HEK293 (cell line): ENCODE measurements at regions not wholly inside any gene's neighbourhood (a gene's known extent, or its start where the extent isn't known, plus 50 kb on each side); places are given as distances from the start of the nearest gene placed in this dataset.

Experiments used
- CTCF ChIA-PET: fragments of 350-600 bp; formaldehyde crosslinking; extraction: SDS; loops from one replicate; lab custom pipeline; 2021; ENCODE audit warnings: antibody characterized with exemption; lab: Yijun Ruan, JAX
- POLR2A ChIA-PET: fragments of 300-600 bp; formaldehyde crosslinking; extraction: SDS; loops from one replicate; lab custom pipeline; 2020; ENCODE audit warnings: antibody characterized with exemption, inconsistent platforms; lab: Yijun Ruan, JAX
- H3K27ac ChIP-seq: fragments of 200-500 bp; sonication (Bioruptor generic); 2 replicates; pipeline ENCODE4 v1.5.1; 2014; ENCODE audit warnings: low read depth, low read length, control low read depth, inconsistent platforms; ENCODE audit errors: extremely low read depth
- H3K36me3 ChIP-seq, 2 experiments: fragments of 200-500 bp in 1 of 2; sonication (Bioruptor generic) in 1 of 2; 1 replicate in 1 of 2; 2 replicates in 1 of 2; pipeline ENCODE4 v1.5.1; 2014 to 2017; ENCODE audit warnings: inconsistent platforms in 2 of 2, low read length in 2 of 2; ENCODE audit not compliant: control insufficient read depth in 2 of 2, insufficient read depth in 1 of 2
- H3K4me1 ChIP-seq: fragments of 200-500 bp; sonication (Bioruptor generic); 2 replicates; pipeline ENCODE4 v1.5.1; 2014; ENCODE audit warnings: mild to moderate bottlenecking, low read length, inconsistent platforms; ENCODE audit not compliant: control insufficient read depth, insufficient read depth
- H3K4me3 ChIP-seq: 2 replicates; pipeline ENCODE4 v1.5.1; 2011; ENCODE audit warnings: low read depth, mild to moderate bottlenecking, control low read depth, low read length, moderate library complexity
- H3K9me3 ChIP-seq: fragments of 200-500 bp; sonication (Bioruptor generic); 2 replicates; pipeline ENCODE4 v1.5.1; 2014; ENCODE audit warnings: low read depth, low read length, inconsistent platforms; ENCODE audit not compliant: control insufficient read depth, insufficient read depth
- IKZF3 ChIP-seq: fragments of 450-650 bp; IDR thresholded peaks from 2 replicates; pipeline ENCODE4 v1.5.0; 2018; ENCODE audit warnings: missing biosample characterization, mild to moderate bottlenecking, missing genetic modification characterization, moderate library complexity
- KLF10 ChIP-seq: fragments of 450-650 bp; IDR thresholded peaks from 2 replicates; pipeline ENCODE4 v1.5.1; 2018; ENCODE audit warnings: missing biosample characterization, mild to moderate bottlenecking, missing genetic modification characterization
- KLF8 ChIP-seq: fragments of 450-650 bp; formaldehyde crosslinking; IDR thresholded peaks from 2 replicates; pipeline ENCODE4 v1.5.1; 2016; ENCODE audit warnings: missing biosample characterization, missing genetic modification characterization
- MYNN ChIP-seq: fragments of 450-650 bp; formaldehyde crosslinking; IDR thresholded peaks from 2 replicates; pipeline ENCODE4 v1.5.1; 2016; ENCODE audit warnings: missing biosample characterization, missing genetic modification characterization, borderline replicate concordance
- OVOL3 ChIP-seq: fragments of 450-650 bp; formaldehyde crosslinking; IDR thresholded peaks from 2 replicates; pipeline ENCODE4 v1.5.1; 2016; ENCODE audit warnings: missing biosample characterization, missing genetic modification characterization
- PATZ1 ChIP-seq: fragments of 450-650 bp; formaldehyde crosslinking; IDR thresholded peaks from 2 replicates; pipeline ENCODE4 v1.5.1; 2016; ENCODE audit warnings: missing biosample characterization, missing genetic modification characterization
- PRDM6 ChIP-seq: fragments of 450-650 bp; formaldehyde crosslinking; IDR thresholded peaks from 2 replicates; pipeline ENCODE4 v1.5.1; 2017; ENCODE audit warnings: missing biosample characterization, missing genetic modification characterization
- SCRT2 ChIP-seq: fragments of 450-650 bp; formaldehyde crosslinking; IDR thresholded peaks from 2 replicates; pipeline ENCODE4 v1.5.1; 2016; ENCODE audit warnings: missing biosample characterization, missing genetic modification characterization
- SETDB1 ChIP-seq: IDR thresholded peaks from one replicate; pipeline ENCODE4 v1.6.1; 2017; ENCODE audit warnings: mild to moderate bottlenecking, low read length, moderate library complexity, mixed read lengths; ENCODE audit not compliant: insufficient read length
- SP3 ChIP-seq: fragments of 450-650 bp; formaldehyde crosslinking; IDR thresholded peaks from 2 replicates; pipeline ENCODE4 v1.5.1; 2016; ENCODE audit warnings: missing biosample characterization, missing genetic modification characterization
- SP7 ChIP-seq: fragments of 450-650 bp; formaldehyde crosslinking; IDR thresholded peaks from 2 replicates; pipeline ENCODE4 v1.5.1; 2016; ENCODE audit warnings: missing biosample characterization, missing genetic modification characterization
- TCF7L2 ChIP-seq: IDR thresholded peaks from 2 replicates; pipeline ENCODE4 v1.6.1; 2011; ENCODE audit warnings: low read depth, mild to moderate bottlenecking, inconsistent platforms, low read length, moderate library complexity, borderline replicate concordance
- YY1 ChIP-seq: fragments of 450-650 bp; formaldehyde crosslinking; IDR thresholded peaks from 2 replicates; pipeline ENCODE4 v1.5.1; 2018; ENCODE audit warnings: missing biosample characterization, missing genetic modification characterization
- ZBTB20 ChIP-seq: fragments of 450-650 bp; formaldehyde crosslinking; IDR thresholded peaks from 2 replicates; pipeline ENCODE4 v1.5.1; 2016; ENCODE audit warnings: missing biosample characterization, missing genetic modification characterization
- ZEB2 ChIP-seq: fragments of 450-650 bp; formaldehyde crosslinking; IDR thresholded peaks from 2 replicates; pipeline ENCODE4 v1.5.1; 2016; ENCODE audit warnings: missing biosample characterization, missing genetic modification characterization
- ZNF23 ChIP-seq: fragments of 450-650 bp; formaldehyde crosslinking; IDR thresholded peaks from 2 replicates; pipeline ENCODE4 v1.5.1; 2016; ENCODE audit warnings: missing biosample characterization, missing genetic modification characterization, borderline replicate concordance
- ZNF324 ChIP-seq: fragments of 450-650 bp; formaldehyde crosslinking; IDR thresholded peaks from 2 replicates; pipeline ENCODE4 v1.5.1; 2016; ENCODE audit warnings: missing biosample characterization, missing genetic modification characterization
- ZNF366 ChIP-seq: fragments of 450-650 bp; formaldehyde crosslinking; conservative IDR thresholded peaks from 2 replicates; pipeline ENCODE4 v1.5.1; 2016; ENCODE audit warnings: missing biosample characterization, missing genetic modification characterization
- ZNF37A ChIP-seq: fragments of 450-650 bp; IDR thresholded peaks from 2 replicates; pipeline ENCODE4 v1.5.1; 2018; ENCODE audit warnings: missing biosample characterization, missing genetic modification characterization
- ZNF416 ChIP-seq: fragments of 450-650 bp; formaldehyde crosslinking; IDR thresholded peaks from 2 replicates; pipeline ENCODE4 v1.5.1; 2016; ENCODE audit warnings: missing biosample characterization, missing genetic modification characterization
- ZNF510 ChIP-seq: fragments of 450-650 bp; formaldehyde crosslinking; IDR thresholded peaks from 2 replicates; pipeline ENCODE4 v1.5.1; 2018; ENCODE audit warnings: mild to moderate bottlenecking, missing genetic modification characterization, missing biosample characterization; ENCODE audit not compliant: insufficient replicate concordance
- ZNF571 ChIP-seq: fragments of 450-650 bp; formaldehyde crosslinking; IDR thresholded peaks from 2 replicates; pipeline ENCODE4 v1.5.0; 2017; ENCODE audit warnings: missing biosample characterization, missing genetic modification characterization
- ZNF654 ChIP-seq: fragments of 450-650 bp; formaldehyde crosslinking; IDR thresholded peaks from 2 replicates; pipeline ENCODE4 v1.5.1; 2016; ENCODE audit warnings: low read depth, missing biosample characterization, missing genetic modification characterization
- ZSCAN4 ChIP-seq: fragments of 450-650 bp; formaldehyde crosslinking; IDR thresholded peaks from 2 replicates; pipeline ENCODE4 v1.5.1; 2017; ENCODE audit warnings: missing biosample characterization, missing genetic modification characterization
- ZXDB ChIP-seq: fragments of 450-650 bp; formaldehyde crosslinking; IDR thresholded peaks from 2 replicates; pipeline ENCODE4 v1.5.1; 2016; ENCODE audit warnings: missing biosample characterization, missing genetic modification characterization

GRCh38 chr4:85127653-85128052 lies 161.2 kb upstream of the WDFY3 start (continued):
- TF ChIP-seq SP3 (no peak), ZNF510 (no peak), SP7 (tag by site-specific recombination) (no peak), SCRT2 (0 out of 2 replicates have a peak, but pooled peaks have one; percentile 21), ZNF654 (peak; percentile 27), ZBTB20 (no peak), IKZF3 (tag by site-specific recombination) (no peak), ZNF416 (tag by site-specific recombination) (no peak), ZNF23 (tag by site-specific recombination) (no peak), ZNF366 (no peak), SETDB1 (no peak), TCF7L2 (no peak)

- no peaks in the 10 kb centered on the region for H3K4me1 ChIP-seq
- H3K36me3 ChIP-seq: no peaks in the 10 kb centered on the region
- CTCF ChIA-PET: interaction anchor here (0.6 to 0.7 kb wide), 2 partner anchors 1257 to 1271 kb away, joined by 3 to 4 read pairs; no protein-coding TSS in a partner anchor
- H3K9me3 ChIP-seq: no peaks in the 10 kb centered on the region
- no peak overlapping the region for H3K27ac ChIP-seq
- POLR2A ChIA-PET: no interaction called here
- H3K4me3 ChIP-seq: no peak overlapping the region
- TF ChIP-seq PRDM6 (tag by site-specific recombination) (no peak), YY1 (tag by site-specific recombination) (no peak), ZNF324 (no peak), ZNF654 (no peak), KLF10 (tag by site-specific recombination) (no peak), MYNN (tag by site-specific recombination) (no peak), ZNF37A (no peak), ZNF571 (tag by site-specific recombination) (no peak), ZSCAN4 (tag by site-specific recombination) (no peak), OVOL3 (tag by site-specific recombination) (no peak), ZXDB (tag by site-specific recombination) (no peak), IKZF3 (tag by site-specific recombination) (no peak), ZEB2 (tag by site-specific recombination) (no peak), KLF8 (tag by site-specific recombination) (no peak), SCRT2 (no peak), PATZ1 (no peak), ZNF23 (tag by site-specific recombination) (no peak), SETDB1 (no peak), ZBTB20 (no peak)
Measured at GRCh38 chr4:85128246-85129204, 162.0 kb upstream of the WDFY3 start.
